HT1080 (cell line): ENCODE measurements at regions not wholly inside any gene's neighbourhood (a gene's known extent, or its start where the extent isn't known, plus 50 kb on each side); places are given as distances from the start of the nearest gene placed in this dataset.

Experiments used
- DNase-seq: peaks from one replicate; pipeline ENCODE4 v3.0.0-alpha.2; 2015; ENCODE audit warnings: low read depth

DNA sequence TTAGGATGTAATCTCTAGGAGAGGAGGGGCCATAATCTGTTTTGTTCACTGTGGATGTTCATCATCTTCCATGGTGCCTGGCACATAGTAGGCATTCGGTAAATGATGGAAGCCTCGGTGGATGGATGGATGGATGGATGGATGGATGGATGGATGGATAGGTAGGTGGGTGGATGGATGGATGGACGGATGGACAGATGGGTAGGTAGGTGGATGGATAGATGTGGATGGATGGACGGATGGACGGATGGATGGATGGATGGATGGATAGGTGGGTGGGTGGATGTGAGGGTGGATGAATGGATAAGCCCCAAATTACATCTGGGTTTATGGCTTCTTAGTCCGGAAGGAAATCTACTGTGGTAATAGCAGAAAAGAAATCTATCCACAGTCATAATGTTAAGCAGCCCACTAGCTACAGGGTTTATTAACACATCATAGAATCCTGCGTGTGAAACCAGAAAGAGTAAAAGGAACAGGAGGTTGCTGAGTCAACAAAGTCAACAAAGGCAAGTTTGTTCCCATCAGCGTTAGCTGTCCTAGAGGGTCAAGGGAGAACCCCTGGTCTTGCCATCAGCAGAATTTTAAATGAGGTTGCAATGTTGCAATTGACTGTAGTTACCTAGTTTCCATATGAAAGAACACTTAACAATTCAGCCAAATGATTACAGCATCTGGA lies 82.8 kb downstream of the C11orf91 start:
- DNase-seq: no peak

DNA sequence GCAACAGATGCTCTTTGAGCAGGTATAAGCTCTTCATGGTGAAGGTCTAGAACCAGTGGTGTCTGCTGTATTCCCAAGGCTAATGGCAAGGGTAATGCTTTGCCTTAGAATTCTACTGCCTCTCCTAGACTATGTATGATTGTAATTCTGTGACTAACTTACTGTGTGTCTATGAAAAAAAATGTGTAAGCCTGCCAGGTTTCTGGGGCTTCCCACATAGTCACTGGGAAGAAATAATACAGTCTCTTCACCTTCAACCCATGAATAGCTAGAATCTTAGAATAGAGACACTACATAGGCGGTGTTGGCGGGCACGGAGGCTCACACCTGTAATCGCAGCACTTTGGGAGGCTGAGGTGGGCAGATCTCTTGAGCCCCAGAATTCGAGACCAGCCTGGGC lies 84.1 kb downstream of the C11orf91 start:
- no peak for DNase-seq

DNA sequence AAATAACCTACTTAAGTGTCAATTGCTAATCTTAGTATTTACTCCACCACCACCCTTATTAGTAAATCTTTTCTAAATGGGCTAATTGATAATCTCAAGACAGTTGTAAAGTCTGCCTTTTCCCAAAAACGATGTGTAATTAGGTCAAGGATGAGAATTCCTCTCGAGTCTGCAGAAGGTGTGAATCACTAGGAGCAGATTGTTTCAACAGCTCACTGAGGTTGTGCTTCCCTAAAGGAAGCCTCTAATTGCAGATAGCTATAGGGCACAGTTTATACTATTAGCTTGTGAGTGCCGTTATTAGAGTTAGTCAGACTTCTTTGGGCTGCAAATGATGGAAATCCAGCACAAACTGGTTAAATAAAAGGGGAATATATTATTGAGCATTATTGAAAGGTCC lies 84.9 kb downstream of the C11orf91 start:
- no peak for DNase-seq

DNA sequence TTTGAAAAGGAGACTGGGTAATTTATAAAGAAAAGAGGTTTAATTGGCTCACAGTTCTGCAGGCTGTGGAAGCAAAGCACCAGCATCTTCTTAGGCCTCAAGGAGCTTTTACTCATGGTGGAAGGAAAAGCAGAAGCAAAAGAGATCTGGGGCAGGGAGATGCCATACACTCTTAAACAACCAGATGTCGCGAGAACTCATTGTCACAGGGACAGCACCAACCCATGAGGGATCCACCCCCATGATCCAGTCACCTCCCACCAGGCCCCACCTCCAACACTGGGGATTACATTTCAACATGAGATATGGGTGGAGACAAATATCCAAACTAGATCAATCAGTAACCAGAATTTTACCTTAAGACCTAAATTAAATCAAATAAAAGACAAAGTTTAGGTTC lies 87.2 kb downstream of the C11orf91 start:
- DNase-seq: no peak

DNA sequence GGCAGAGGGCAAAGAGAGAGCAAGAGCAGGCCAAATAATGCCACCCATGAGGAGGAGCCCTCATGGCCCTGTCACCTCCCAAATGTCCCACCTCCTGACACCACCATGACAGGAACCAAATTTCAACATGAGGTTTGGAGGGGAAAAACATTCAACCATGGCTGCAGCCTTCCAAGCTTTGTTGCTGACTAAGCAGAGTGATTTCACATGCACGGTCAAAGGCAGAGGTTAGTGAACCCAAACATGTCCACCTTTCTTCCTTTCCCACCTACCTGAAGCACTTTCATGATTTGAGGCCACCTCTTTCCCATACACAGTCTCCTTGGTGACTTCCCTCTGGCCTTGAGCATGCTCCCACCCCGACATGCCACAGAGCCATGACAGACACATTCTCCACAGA lies 89.7 kb downstream of the C11orf91 start:
- no peak for DNase-seq

DNA sequence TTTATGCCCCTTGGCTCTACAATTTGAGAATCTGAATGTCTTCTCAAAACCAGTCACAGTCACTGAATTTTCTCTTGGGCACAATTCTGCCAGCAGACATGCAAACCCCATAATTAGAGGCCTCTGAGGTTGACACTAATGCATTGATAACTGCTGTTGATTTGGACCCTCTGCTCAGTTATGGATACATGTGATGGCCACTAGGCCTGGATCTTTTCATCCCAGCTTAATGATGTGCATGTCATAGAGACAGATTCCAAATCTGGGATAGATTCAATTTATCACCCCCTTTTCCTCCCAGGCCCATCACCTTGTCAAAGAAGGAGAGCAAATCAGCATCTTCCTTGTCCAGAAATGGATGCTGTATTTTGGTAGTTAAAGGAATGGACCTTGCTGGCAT lies 92.2 kb downstream of the C11orf91 start:
- DNase-seq: no peak

DNA sequence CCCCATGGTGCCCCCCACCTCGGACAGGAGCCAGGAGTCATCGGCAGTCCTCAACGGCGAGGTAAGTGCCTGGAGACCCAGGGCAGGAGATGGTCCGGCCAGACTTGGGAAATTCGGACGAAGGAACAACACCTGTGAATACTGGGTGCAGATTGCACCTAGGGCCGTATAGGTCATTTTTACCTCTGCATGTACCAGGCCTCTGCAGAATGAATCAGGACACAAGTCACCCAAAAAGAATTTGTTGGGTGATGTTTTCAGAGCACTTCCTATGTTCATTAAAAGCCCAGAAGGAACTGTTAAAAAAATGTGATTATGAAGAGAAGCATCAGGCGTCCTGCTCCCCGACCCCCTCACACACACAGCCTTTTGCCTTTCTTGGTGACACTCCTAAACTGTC lies 93.9 kb downstream of the C11orf91 start:
- no peak for DNase-seq

DNA sequence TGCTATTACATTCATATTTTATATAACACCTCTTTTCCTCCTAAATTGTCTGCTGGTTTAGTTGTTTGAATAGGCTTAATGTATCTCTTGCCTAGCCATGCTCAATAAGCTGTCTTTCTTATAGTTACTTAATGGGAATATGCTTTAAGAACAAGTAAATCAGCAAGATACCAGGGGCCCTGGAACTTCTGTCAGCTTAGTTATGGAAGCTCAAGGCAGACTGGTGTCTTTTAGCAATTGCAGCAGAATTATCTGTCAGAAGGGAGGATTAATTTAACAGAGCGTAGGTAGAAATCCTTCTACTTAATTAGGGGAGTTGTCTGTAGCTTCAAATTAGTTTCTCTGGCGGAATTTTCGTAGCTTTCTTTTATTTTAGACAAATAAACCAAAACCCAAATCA lies 94.9 kb downstream of the C11orf91 start:
- no peak for DNase-seq

DNA sequence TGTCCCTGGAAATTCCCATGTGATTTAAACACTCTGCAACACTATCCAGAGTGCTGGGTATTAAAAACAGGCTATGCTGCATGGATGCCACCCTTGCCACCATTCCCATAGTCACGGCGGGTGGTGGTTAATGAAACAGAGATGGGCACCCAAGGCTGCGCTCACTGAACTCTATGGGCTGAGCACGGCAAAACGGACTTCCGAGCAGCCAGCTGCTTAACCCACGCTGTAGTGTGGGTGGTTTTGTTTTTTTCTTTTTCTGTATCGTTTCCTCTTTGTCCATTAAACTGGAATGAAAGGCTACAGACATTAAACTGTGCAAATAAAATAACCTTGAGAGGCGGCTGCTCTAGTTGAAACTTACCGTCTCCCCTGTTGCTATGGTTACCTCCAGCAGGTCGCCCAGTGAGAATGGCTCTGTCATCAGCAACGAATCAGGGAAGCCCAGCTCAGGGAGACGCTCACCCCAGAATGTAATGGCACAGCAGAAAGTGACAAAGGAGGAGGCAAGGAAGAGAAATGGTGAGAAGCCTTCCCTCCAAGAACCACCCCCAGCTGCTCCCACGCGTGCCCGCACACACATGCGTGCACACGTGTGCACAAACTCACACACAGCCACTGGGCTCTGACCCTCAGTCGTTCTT lies 102.1 kb downstream of the C11orf91 start:
- DNase-seq: no peak

DNA sequence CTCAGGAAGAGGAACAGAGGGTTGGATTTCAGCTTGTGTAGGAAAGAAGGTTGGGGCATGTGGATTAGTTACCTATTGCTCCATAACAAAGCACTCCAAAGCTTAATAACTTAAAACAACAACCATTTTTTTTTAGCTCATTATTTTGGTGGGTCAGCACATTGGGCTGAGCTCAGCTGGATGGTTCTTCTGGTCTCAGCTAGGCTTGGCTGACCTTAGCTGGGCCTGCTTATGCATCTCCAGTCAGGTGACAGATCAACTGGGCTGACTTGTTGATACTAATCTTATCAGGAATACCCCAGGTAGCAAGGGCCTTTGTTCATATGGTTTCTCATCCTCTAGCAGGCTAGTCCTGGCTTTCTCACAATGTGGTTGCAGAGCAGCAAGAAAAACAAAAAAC lies 106.4 kb downstream of the C11orf91 start:
- DNase-seq: no peak

DNA sequence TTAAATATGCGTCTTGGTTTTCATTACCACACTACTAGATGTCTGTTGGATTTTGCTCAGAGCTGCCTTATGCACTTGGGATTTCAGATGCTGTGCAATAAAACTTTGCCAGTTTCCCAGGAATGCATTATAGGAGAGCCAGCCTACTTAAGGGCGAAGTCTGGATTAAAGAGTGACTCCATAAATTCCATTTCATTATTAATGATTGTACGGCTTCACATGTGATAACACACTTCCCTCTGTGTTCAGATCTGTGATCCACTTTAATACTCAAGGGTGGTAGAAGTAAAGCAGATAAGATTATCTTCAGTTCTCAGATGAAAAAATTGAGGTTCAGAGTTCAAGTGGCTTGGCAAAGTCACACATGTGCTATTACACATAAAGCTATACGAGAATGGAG lies 110.2 kb downstream of the C11orf91 start:
- DNase-seq: no peak

DNA sequence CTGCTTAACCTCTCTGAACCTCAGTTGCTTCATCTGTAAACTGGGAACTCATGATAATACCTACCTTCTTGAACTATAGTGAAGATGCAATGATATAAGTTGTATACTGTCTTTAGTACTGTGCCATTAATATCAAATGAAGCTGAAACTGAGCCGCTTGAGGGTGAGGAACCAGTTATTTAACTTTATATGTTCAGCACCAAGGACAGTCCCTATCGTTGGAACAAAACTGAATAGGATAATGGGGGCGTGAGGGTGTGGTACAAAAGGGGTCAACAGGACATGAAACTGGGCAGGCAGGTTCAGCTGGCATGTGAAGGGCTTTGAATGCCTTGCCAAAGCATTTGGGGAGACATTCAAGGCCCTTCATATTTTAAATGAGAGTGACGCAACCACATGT lies 112.6 kb downstream of the C11orf91 start:
- no peak for DNase-seq

DNA sequence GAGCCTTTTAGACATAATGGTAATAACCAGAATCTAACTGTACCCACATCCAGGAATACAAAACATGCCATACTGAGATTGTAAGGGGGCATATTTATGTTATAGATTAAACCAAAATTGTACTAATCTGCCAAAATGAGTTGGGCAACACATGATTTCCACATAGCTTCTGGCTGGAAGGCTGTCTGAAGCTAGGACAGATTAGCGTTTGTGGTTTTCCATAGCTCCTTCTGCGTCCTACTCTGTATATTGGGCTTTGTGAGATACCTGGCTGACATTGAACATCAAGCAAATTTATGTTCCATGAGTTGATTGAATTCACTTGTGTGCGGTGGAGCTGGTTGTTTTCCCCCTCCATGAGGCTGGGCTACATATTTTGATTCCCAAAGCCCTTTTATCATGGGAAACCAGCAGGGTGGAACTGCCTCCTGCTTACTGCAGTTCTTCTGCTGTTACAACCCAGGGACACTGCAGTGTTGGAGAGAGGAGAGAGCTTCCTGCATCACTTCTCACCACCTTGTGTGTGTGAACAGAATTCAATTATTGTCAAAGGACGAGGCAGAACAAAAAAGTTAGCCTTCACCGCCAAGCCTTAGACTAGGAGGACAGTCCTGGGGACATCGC lies 114.9 kb downstream of the C11orf91 start:
- DNase-seq: no peak

DNA sequence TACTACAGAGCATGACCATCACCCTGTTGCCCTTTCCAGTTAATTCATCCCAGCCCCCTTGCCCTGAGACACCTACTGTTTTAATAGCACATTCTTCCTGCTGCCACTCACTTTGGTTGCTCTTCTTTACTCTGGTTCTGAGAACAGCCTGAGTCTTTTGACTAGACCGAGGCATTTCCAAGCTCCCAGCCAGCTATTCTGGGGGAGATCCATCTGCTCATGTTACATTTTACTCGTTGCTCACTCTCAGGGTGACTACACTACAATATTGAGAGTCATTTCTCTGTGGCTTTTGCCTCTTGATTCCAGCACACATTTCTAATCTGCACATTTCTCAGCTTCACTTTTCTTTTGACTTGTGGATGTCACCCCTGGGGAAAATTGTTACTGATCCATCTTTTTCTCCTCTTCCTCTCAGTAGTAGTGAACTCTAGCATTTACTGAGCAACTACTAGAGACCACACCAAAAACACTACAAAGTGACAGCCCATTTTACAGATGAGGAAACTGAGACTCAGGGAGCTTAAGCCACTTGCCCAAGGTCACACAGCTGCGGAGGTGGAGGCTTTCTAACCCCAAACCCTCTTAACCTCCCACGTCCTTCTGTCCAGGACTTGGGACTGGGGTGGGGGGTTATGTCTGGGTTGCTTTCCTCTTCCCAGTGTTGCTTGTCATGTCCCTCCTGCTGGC lies 117.8 kb downstream of the C11orf91 start:
- no peak for DNase-seq

DNA sequence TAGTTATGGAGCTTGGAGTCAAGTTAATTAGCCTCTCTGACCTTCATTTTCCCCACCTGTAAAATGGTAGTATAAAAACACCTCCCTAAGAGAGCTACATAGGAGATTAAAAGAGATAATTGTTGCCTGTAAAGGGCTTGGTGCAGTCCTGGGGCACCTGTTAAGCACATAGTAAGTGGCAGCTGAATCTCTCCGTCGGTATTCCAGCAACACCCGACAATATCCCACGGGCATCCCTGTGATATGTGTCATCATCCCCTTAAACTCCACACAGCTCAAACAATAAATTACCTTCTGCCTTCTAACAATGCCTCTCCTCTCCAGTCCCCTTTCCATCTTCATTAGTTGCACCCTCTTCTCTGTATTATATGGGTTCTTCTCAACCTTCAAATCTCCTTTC lies 121.5 kb downstream of the C11orf91 start:
- DNase-seq: no peak

DNA sequence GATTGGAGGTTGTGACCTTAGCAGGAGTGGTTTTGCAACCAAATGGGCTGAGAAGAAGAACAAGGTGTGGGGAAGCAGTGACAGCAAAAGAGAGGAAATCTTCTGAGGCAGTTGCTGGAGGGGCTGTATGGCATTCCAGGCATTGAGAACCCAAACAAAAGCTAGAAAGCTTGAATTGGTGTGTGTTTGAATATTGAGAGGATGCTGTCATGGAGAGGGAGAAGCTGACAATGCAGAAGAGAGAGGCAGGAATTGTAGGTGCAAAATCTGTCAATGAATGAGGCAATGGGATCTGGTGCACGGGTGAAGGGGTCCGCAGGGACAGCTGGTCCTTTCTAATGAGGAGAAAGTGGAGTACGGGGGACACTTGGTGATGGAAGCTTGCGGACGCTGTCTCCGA lies 123.4 kb downstream of the C11orf91 start:
- DNase-seq: no peak

DNA sequence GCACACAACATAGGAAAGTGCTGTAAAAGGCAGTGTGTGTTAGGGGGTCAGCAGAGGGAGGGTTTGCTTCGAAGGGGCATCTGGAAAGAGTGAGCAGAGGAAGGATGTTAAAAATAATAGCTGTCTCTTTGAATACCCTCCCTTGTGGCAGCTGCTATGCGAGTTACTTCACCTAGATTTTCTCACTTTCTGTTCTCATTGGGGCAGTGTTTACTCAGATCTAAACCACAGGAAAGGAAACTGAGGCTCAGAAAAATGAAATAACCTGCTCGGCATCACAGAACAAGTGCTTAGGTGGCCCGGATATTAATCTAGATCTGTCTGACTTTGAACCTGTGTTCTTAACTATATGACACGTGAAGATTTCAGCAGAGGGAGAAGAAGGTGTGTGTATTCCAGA lies 125.3 kb downstream of the C11orf91 start:
- DNase-seq: no peak

DNA sequence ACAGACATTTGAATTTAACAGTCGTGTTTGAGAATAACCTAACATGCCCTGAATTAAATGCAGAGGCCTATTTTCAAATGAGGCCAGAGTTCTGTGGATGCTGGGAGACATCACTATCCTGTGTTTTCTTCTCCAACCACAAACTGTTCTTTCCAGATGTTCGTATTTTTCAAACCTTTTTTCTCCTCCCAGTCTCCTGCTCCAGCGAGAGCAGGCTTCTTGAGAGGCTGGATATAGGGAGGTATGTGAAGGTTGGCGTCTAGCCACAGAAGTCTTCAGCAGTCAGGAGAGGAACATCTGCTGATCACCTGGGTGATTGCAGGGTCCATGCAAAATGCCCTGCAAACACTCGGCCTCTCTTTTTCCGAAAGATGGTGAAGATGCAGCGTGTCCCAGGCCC lies 126.3 kb downstream of the C11orf91 start:
- no peak for DNase-seq

DNA sequence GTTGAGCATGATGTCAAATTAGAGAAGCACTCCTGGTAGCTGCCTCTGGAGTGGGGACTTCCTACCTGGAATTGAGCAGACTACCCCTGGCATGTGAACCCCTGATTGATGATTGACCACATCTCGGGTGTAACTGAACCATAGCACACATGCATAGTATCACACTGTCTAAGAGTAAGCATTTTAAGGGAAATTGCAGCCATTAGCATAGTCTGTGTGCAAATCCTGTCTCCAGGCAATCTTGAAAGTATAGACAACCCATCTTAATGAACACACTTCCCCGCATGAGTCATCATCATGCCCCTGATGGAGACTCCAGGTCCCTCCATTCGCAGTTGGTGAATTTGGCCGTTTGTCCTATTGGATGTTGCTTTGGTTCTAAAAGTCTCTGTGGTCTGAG lies 131.3 kb downstream of the C11orf91 start:
- DNase-seq: no peak

DNA sequence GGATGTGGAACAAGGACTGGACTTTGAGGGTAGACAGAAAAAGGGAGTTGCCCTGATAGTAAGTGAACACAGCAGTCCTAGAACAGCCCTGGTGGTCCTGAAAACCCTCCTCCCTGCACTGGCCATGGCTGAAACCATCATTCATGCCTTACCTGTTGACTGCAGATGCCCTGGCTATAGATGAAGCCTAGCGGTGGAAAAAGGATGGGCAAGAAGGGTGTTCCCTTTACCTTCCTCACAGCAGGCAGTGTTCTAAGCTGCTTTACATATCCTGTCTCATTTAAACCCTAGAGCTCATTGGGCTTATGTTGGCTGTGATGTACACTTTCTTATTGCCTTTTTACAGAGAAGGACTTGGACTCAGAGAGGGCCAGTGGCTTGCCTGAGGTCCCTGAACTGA lies 133.6 kb downstream of the C11orf91 start:
- DNase-seq: no peak

DNA sequence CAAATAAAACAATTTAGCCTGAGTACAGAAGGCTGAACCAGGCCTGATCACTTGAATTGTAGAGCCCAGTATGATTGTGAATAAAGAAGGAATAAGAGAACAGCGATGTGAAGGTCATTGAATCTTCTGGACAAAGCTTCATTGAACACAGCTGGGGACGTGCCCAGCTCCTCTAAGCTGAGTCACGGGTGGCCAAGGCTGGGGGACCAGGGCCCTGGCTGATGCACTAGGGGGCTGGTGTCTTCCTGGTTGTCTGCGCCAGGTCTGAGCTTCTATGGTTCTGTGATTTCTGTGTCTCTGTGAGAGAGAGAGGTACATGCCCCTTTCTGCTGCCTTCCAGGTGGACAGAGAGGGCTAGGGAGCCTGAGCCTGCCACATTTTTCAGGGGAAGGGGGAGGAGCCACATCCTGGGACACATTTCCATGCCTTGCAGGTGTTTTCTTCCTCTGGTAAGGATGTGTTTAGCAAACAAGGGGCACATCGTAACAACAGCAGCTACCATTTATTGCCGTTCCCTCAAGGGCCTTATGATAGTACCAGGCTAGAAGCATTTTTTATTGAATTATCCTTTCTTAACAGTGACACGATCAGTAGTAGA lies 135.7 kb downstream of the C11orf91 start:
- no peak for DNase-seq

DNA sequence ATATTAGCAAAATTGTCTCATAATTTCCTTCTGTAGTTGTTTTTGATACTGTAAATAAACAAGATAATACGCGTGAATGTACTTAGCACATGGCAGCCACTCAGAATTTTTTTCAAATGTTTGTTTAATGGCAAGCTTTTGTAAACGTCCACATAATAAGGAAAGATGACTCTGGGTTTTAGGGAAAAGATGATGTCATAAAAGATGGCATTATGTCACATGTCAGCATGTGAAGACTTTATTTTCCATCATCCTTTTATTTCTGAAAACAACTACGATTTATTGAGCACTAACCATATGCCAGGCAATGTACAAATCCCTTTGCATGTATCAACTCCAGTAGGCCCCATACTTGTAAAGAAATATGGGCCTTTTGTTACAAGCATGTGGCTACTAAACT lies 139.9 kb downstream of the C11orf91 start:
- no peak for DNase-seq
